K562 (cell line): ENCODE measurements at regions not wholly inside any gene's neighbourhood (a gene's known extent, or its start where the extent isn't known, plus 50 kb on each side); places are given as distances from the start of the nearest gene placed in this dataset.

ENCODE experiments used
- ATAC-seq: fragments of 200-7000 bp; cut with Tn5 transposase; 3 replicates; pipeline ENCODE4 v1.9.1; 2020; ENCODE audit warnings: moderate library complexity
- BruUV-seq: library from RNA; stranded (reverse); fragments of 400-500 nt; replicated peaks from 2 replicates; lab custom pipeline; 2021; lab: Mats Ljungman, UMichigan
- CTCF ChIA-PET: fragments of 300-600 bp; formaldehyde crosslinking; extraction: SDS; loops from one replicate; lab custom pipeline; 2021; ENCODE audit warnings: low intra/inter-chr PET ratio; lab: Yijun Ruan, JAX
- POLR2A ChIA-PET: fragments of 300-600, 350-650 bp; sonication (Branson Sonifier 250); formaldehyde crosslinking; extraction: SDS; loops from one replicate; lab custom pipeline; 2021; ENCODE audit warnings: antibody characterized with exemption, inconsistent platforms; lab: Yijun Ruan, JAX
- DNase-seq, 4 experiments: peaks; one replicate each; pipeline versions ENCODE4 v3.0.0 to v3.0.0-alpha.2; 2011 to 2018; ENCODE audit warnings: low spot score in 3 of 4, mixed read lengths in 3 of 4; ENCODE audit errors: extremely low read depth in 1 of 4
- FAIRE-seq: peaks from 2 replicates; lab custom pipeline; 2011; peaks lifted over from hg19 to GRCh38; lab: Jason Lieb, UNC
- H2AFZ ChIP-seq: 2 replicates; pipeline ENCODE4 v1.6.0; 2011; ENCODE audit warnings: low read depth, low read length, control low read depth, inconsistent platforms
- H3K27ac ChIP-seq: fragments of 200-600 bp; 3 replicates; pipeline ENCODE4 v1.8.0; 2011; ENCODE audit warnings: low read depth, mild to moderate bottlenecking, control low read depth, inconsistent platforms, low read length, moderate library complexity, mixed read lengths; ENCODE audit errors: extremely low read depth
- H3K27me3 ChIP-seq, 2 experiments: fragments of 300-600 bp in 1 of 2; 2 replicates in 1 of 2; 3 replicates in 1 of 2; pipeline versions ENCODE4 v1.6.0 to v1.8.0; 2011; ENCODE audit warnings: inconsistent platforms in 2 of 2, low read length in 2 of 2, mild to moderate bottlenecking in 1 of 2, mixed read lengths in 1 of 2, moderate library complexity in 1 of 2; ENCODE audit not compliant: control insufficient read depth in 2 of 2, insufficient read depth in 2 of 2
- H3K36me3 ChIP-seq: fragments of 300-600 bp; 3 replicates; pipeline ENCODE4 v1.8.0; 2011; ENCODE audit warnings: mild to moderate bottlenecking, low read length, inconsistent platforms; ENCODE audit not compliant: control insufficient read depth, insufficient read depth
- H3K4me1 ChIP-seq, 2 experiments: fragments of 200-600 bp in 1 of 2; replicated peaks in 1 of 2; 2 replicates in 1 of 2; 3 replicates in 1 of 2; pipeline versions ENCODE4 v1.5.1 to v1.8.0; 2011; ENCODE audit warnings: inconsistent platforms in 2 of 2, low read length in 2 of 2, mild to moderate bottlenecking in 1 of 2, mixed read lengths in 1 of 2, moderate library complexity in 1 of 2; ENCODE audit not compliant: control insufficient read depth in 2 of 2, insufficient read depth in 2 of 2
- H3K4me2 ChIP-seq: 2 replicates; pipeline ENCODE4 v1.6.1; 2011; ENCODE audit warnings: low read length, control low read depth, inconsistent platforms, mixed read lengths; ENCODE audit not compliant: insufficient read depth
- H3K4me3 ChIP-seq: fragments of 200-600 bp; sonication (generic), shearing (Covaris generic); 2 replicates; pipeline ENCODE4 v1.5.1; 2016; ENCODE audit warnings: control low read depth, inconsistent platforms
- H3K79me2 ChIP-seq: fragments of 200-600 bp; 3 replicates; pipeline ENCODE4 v1.8.0; 2011; ENCODE audit warnings: low read length, inconsistent platforms; ENCODE audit not compliant: control insufficient read depth, insufficient read depth
- H3K9ac ChIP-seq, 2 experiments: 2 replicates each; pipeline versions ENCODE4 v1.6.0 to v1.6.1; 2011; ENCODE audit warnings: low read depth in 2 of 2, low read length in 2 of 2, control low read depth in 1 of 2, inconsistent platforms in 1 of 2, mild to moderate bottlenecking in 1 of 2, mixed read lengths in 1 of 2; ENCODE audit not compliant: insufficient read depth in 1 of 2
- H3K9me1 ChIP-seq: one replicate; pipeline ENCODE4 v1.6.0; 2011; ENCODE audit warnings: inconsistent platforms, mild to moderate bottlenecking, low read length, moderate library complexity; ENCODE audit not compliant: control insufficient read depth, insufficient read depth
- H3K9me3 ChIP-seq: replicated peaks from 2 replicates; pipeline ENCODE4 v1.5.1; 2011; ENCODE audit warnings: low read depth, low read length, inconsistent platforms; ENCODE audit not compliant: control insufficient read depth, insufficient read depth
- H4K20me1 ChIP-seq: replicated peaks from 2 replicates; pipeline ENCODE4 v1.6.1; 2011; ENCODE audit warnings: low read length, inconsistent platforms, mixed read lengths; ENCODE audit not compliant: control insufficient read depth, insufficient read depth
- ATF6 ChIP-seq: sonication (generic); formaldehyde crosslinking; IDR thresholded peaks from 2 replicates; pipeline ENCODE4 v1.4.0; 2020; ENCODE audit warnings: mild to moderate bottlenecking, missing genetic modification reagents
- CBFB ChIP-seq: sonication (generic); formaldehyde crosslinking; IDR thresholded peaks from 2 replicates; pipeline ENCODE4 v1.4.0; 2020; ENCODE audit warnings: mild to moderate bottlenecking, missing genetic modification reagents
- CREB3 ChIP-seq: fragments of 450-650 bp; conservative IDR thresholded peaks from 2 replicates; pipeline ENCODE4 v1.6.1; 2016; ENCODE audit warnings: missing genetic modification characterization, low read depth, mild to moderate bottlenecking, missing compliant biosample characterization, moderate library complexity
- EGR1 ChIP-seq: fragments of 450-650 bp; conservative IDR thresholded peaks from 2 replicates; pipeline ENCODE4 v1.6.1; 2017; ENCODE audit warnings: mild to moderate bottlenecking
- HSF4 ChIP-seq: fragments of 250-450 bp; sonication (Bioruptor Pico); IDR thresholded peaks from 2 replicates; pipeline ENCODE4 v2.1.2; 2022; ENCODE audit warnings: mild to moderate bottlenecking, moderate library complexity, borderline replicate concordance
- MCM2 ChIP-seq: fragments of 450-650 bp; IDR thresholded peaks from 2 replicates; pipeline ENCODE4 v1.6.1; 2017; ENCODE audit warnings: low read depth, mild to moderate bottlenecking
- NCOA6 ChIP-seq: fragments of 450-650 bp; IDR thresholded peaks from 2 replicates; pipeline ENCODE4 v1.6.1; 2017; ENCODE audit warnings: mild to moderate bottlenecking
- POLR2A ChIP-seq: fragments of 450-650 bp; conservative IDR thresholded peaks from 2 replicates; pipeline ENCODE4 v1.6.1; 2016
- POLR3G ChIP-seq: IDR thresholded peaks from 2 replicates; pipeline ENCODE4 v1.6.1; 2011; ENCODE audit not compliant: insufficient read length, insufficient replicate concordance; ENCODE audit errors: extremely low read depth
- ZNF212 ChIP-seq: fragments of 450-650 bp; formaldehyde crosslinking; IDR thresholded peaks from 2 replicates; pipeline ENCODE4 v1.4.0; 2020; ENCODE audit warnings: mild to moderate bottlenecking
- ZNF785 ChIP-seq: fragments of 250-450 bp; sonication (Bioruptor Pico); IDR thresholded peaks from 2 replicates; pipeline ENCODE4 v1.4.0; 2020; ENCODE audit warnings: mild to moderate bottlenecking
- WGBS: fragments of 100-300 bp; shearing (Covaris generic); methylation state at CpG from one replicate; pipeline ENCODE4 v1.1.6; 2016; ENCODE audit warnings: low coverage, mixed read lengths; ENCODE audit not compliant: insufficient coverage; ENCODE audit errors: missing lambda C conversion rate; 5-methylcytosine and 5-hydroxymethylcytosine counted together
- in situ Hi-C: fragments of 300-500 bp; cut with MboI; formaldehyde crosslinking; loops from 4 replicates; pipeline ENCODE4 v1.15.0; 2018; ENCODE audit warnings: inconsistent platforms, mixed read lengths
- intact Hi-C: fragments of 100-400 bp; cut with micrococcal nuclease; formaldehyde crosslinking; loops from 2 replicates; pipeline ENCODE4 v1.14.2; 2022
- TF ChIP-seq, protein P1 (sequence below): fragments of 450-650 bp; IDR thresholded peaks from 2 replicates; pipeline ENCODE4 v1.7.1; 2018; ENCODE audit warnings: mild to moderate bottlenecking, low read depth; ENCODE audit not compliant: partially characterized antibody

DNA sequence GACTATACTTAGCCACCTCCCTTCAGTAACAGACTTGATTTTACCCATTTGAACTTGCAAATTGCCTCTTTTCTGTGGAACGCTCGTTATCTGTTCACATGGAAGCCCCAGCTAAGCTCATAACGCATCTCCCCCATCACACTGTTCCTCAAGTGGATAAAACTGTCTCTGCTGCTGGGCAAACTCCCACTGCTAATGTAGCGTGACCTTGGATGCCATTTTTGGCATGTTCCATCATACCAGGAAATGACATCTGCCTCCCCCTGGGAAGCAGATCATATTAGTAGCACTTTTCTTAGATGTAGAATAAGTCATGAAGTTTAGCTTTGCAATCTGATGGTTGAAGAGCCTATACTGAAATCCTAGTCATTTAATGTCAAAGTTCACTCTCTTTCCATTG, 528.7 kb upstream of the PLXNA2 start:
- no peak overlapping the region for H3K4me3 ChIP-seq
- no peak overlapping the region for H2AFZ ChIP-seq
- H3K36me3 ChIP-seq = no peaks in the 10 kb centered on the region
- H3K9ac ChIP-seq = no peak overlapping the region
- in situ Hi-C loops (no loop called here), intact Hi-C loops (no loop called here)
- ATAC-seq (no peak), DNase-seq (no peak), FAIRE-seq (no peak)
- no peaks in the 10 kb centered on the region for H3K9me1 ChIP-seq
- no peaks in the 10 kb centered on the region; the same call in 1 of the 2 replicates for H3K9me3 ChIP-seq
- ChIA-PET CTCF (no interaction called here), POLR2A (no interaction called here)
- H3K27me3 ChIP-seq = no peaks in the 10 kb centered on the region
- 2% methylated on average over 4 of the region's 4 CpGs for WGBS
- H4K20me1 ChIP-seq = no peaks in the 10 kb centered on the region
- no peak overlapping the region for H3K4me2 ChIP-seq
- no peak overlapping the region for H3K27ac ChIP-seq
- H3K4me1 ChIP-seq = no peaks in the 10 kb centered on the region
- no peak for TF ChIP-seq ZNF212
- no peaks in the 10 kb centered on the region for H3K79me2 ChIP-seq
- BruUV-seq = no TSS peak

DNA sequence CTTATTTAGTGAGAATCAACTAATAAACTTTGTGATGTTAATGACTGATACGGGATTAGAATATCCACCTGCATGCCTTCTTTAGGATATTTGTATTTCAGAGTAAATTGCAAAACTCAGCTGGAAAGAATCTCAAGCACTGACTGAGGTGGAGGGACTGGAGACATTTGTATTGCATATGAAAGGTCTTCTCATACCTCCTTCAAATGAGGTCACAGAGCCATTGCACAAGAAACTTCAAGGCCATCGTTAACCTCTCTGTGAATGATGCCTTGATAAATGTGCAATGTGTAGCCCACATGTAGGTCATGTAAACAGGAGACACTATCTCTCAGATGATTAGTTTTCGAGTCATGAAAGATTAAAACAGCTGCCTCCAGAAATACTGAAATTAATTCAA, 531.7 kb upstream of the PLXNA2 start:
- DNase-seq (no peak), FAIRE-seq (no peak), ATAC-seq (no peak)
- Histone ChIP-seq H2AFZ (no peak overlapping the region), H3K9me3 (peaks cover 4% of the 10 kb centered on the region; the same call in 1 of the 2 replicates), H3K27me3 (no peaks in the 10 kb centered on the region), H3K36me3 (no peaks in the 10 kb centered on the region), H3K9ac (no peak overlapping the region), H3K27ac (no peak overlapping the region), H3K4me2 (no peak overlapping the region), H3K4me1 (no peaks in the 10 kb centered on the region), H3K9me1 (no peaks in the 10 kb centered on the region), H3K79me2 (no peaks in the 10 kb centered on the region), H3K4me3 (no peak overlapping the region), H4K20me1 (no peaks in the 10 kb centered on the region)
- intact Hi-C loops = no loop called here
- POLR2A ChIA-PET = no interaction called here
- in situ Hi-C loops = no loop called here
- WGBS = 0% methylated on average over 3 of the region's 3 CpGs
- CTCF ChIA-PET = no interaction called here
- BruUV-seq = no TSS peak
- no peak for TF ChIP-seq ZNF785 (CRISPR knock-in tag)
- no peak for TF ChIP-seq POLR3G
- TF ChIP-seq, protein P1, sequence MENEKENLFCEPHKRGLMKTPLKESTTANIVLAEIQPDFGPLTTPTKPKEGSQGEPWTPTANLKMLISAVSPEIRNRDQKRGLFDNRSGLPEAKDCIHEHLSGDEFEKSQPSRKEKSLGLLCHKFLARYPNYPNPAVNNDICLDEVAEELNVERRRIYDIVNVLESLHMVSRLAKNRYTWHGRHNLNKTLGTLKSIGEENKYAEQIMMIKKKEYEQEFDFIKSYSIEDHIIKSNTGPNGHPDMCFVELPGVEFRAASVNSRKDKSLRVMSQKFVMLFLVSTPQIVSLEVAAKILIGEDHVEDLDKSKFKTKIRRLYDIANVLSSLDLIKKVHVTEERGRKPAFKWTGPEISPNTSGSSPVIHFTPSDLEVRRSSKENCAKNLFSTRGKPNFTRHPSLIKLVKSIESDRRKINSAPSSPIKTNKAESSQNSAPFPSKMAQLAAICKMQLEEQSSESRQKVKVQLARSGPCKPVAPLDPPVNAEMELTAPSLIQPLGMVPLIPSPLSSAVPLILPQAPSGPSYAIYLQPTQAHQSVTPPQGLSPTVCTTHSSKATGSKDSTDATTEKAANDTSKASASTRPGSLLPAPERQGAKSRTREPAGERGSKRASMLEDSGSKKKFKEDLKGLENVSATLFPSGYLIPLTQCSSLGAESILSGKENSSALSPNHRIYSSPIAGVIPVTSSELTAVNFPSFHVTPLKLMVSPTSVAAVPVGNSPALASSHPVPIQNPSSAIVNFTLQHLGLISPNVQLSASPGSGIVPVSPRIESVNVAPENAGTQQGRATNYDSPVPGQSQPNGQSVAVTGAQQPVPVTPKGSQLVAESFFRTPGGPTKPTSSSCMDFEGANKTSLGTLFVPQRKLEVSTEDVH = no peak
- TF ChIP-seq NCOA6 = no peak
- TF ChIP-seq MCM2 = no peak
- TF ChIP-seq HSF4 (CRISPR knock-in tag) = no peak
- TF ChIP-seq ATF6 (CRISPR knock-in tag) = no peak
- no peak for TF ChIP-seq CREB3 (tag)
- TF ChIP-seq CBFB (CRISPR knock-in tag) = no peak
- no peak for TF ChIP-seq POLR2A
- no peak for TF ChIP-seq EGR1
